GM21576 (cell line): ENCODE measurements at regions not wholly inside any gene's neighbourhood (a gene's known extent, or its start where the extent isn't known, plus 50 kb on each side); places are given as distances from the start of the nearest gene placed in this dataset.
A peak's percentile ranks its signal among the peaks of the same experiment; 100 is the strongest.
"Not testable (repeated sequence)": the region's sequence is repeated elsewhere in the genome, so short reads cannot be mapped to it uniquely, and the experiment has no call there.

Experiments used
- ATAC-seq: cut with Tn5 transposase; IDR thresholded peaks from one replicate; pipeline ENCODE4 v1.9.1; 2021; ENCODE audit warnings: mild to moderate bottlenecking, moderate library complexity; ENCODE audit not compliant: unreplicated experiment

- no peak for ATAC-seq
Observed at GRCh38 chr12:125303337-125303736, 238.1 kb downstream of the AACS start.

DNA sequence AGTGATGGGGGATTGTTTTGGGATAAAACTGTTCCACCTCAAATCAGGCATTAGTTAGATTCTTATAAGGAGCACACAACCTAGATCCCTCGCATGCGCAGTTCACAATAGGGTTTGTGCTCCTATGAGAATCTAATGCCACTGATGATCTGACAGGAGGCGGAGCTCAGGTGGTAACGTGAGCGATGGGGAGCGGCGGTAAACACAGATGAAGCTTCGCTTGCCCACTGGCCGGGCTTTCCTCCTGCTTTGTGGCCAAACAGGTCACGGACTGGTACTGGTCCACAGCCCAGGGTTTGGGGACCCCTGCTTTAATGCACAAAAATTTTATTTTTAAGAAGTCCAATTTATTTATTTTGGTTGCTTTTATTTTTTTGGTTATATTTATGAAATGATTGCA lies 238.8 kb downstream of the AACS start:
- no peak for ATAC-seq

DNA sequence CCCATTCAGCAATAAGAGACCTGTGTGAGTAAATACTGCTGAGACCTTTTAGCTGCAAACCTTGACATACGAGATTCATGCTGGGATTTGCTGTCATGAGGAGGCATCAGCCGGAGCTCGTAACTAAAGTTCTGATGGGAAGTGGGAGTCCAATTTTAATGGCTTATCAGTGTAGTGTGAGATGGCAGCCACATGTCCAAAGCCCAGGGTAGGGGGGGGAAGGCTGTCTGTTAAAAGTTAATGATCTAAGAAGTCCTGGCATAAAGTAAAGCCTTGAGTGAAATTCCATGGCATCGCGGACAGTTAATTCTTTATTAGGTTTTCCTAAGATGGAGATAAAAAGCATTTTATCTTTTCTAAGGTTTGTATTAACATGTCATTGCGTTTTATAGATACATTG lies 240.0 kb downstream of the AACS start:
- ATAC-seq: no peak

- ATAC-seq: no peak
Observed at GRCh38 chr12:125310461-125310860, 245.2 kb downstream of the AACS start.

GRCh38 chr12:125311050-125311449 lies 245.8 kb downstream of the AACS start:
- no peak for ATAC-seq

- no peak for ATAC-seq
Observed at GRCh38 chr12:125312471-125312870, 247.2 kb downstream of the AACS start.

DNA sequence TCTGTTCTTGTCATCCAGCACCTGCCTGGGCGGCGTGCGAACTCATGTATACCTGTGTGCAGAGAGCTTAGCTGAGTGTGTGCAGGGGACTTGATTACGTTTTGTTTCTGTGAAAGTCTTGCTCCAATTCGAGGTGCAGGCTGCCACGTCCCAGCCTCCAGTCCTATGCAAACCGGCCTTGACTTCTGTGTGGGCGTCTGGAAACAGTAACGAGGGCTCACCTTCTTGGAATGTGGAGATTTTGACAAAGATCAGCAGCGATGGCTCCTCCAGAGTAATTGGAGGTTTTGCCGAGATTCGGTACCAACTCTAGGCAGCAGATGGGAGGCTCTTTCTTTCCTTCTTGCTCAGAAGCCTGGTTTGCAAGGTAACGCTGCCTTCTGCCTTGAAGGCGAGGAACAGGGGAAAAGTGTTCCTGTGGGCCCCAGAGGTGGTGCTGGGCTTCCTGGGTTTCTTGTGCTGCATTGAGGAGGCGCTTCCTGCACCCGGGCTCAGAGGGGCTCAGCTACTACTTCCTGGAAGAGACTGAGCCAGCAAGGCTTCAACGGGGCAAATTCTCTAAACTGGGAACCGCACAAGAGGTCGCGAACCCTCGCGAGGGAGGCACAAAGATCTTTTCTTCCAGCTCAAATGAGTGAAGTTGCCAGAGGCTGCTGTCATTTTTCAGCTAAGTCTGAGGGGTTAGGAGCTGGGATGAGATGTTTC lies 249.0 kb downstream of the AACS start:
- ATAC-seq: no peak

DNA sequence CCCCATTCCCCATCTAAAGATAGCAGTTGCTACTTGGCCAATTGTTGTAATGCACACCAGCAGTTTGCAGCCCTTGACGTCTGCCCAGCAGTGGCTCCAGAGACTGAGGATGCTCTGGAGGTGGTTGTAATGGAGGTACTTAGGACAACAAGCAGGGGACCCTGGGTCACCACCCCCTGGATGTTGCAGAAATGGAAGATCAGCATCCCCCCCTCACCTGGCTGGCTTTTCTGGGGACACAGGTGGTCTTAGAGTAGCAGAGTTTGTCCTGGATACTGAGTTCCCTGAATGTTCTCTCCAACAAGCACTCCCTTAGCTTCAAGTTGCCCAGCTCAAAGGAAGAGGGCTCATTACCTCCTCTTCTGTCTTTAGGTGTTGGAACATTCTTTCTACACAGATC lies 250.5 kb downstream of the AACS start:
- ATAC-seq: no peak

GRCh38 chr12:125320177-125320576 lies 254.9 kb downstream of the AACS start:
- ATAC-seq: no peak

DNA sequence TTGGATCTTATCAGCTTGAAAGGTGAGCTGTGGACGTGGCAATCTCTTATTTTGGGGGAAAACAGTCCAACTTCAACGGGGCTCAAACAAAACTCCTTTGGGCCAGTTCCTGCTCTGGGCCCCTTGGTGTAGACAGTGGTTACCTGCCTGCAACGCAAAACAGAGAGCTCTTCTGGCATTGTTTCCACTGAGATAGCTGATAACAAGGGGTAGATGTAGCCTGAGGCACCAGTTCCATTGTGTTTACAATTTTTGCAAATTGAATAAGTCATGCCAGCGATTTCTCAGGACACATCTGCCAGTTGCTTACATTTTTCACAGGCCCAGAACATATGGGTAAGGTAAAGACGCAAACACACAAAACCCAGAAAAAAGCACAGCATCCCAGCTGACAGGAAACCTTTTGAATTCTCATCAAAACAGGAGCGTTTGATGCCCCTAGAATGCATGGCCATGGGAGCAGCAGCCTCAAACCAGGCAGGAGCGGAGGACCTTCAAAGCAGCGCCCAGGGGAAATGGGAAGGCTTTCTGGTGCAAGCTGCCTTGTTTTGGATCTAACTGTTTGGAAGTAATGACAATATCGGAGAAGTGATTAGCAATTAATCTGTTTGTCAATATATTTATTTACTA lies 259.7 kb downstream of the AACS start:
- ATAC-seq: no peak

- ATAC-seq: no peak
Observed at GRCh38 chr12:125329239-125330102, 264.2 kb downstream of the AACS start.

GRCh38 chr12:125330645-125331341 lies 265.6 kb downstream of the AACS start:
- peak; percentile 87 for ATAC-seq

DNA sequence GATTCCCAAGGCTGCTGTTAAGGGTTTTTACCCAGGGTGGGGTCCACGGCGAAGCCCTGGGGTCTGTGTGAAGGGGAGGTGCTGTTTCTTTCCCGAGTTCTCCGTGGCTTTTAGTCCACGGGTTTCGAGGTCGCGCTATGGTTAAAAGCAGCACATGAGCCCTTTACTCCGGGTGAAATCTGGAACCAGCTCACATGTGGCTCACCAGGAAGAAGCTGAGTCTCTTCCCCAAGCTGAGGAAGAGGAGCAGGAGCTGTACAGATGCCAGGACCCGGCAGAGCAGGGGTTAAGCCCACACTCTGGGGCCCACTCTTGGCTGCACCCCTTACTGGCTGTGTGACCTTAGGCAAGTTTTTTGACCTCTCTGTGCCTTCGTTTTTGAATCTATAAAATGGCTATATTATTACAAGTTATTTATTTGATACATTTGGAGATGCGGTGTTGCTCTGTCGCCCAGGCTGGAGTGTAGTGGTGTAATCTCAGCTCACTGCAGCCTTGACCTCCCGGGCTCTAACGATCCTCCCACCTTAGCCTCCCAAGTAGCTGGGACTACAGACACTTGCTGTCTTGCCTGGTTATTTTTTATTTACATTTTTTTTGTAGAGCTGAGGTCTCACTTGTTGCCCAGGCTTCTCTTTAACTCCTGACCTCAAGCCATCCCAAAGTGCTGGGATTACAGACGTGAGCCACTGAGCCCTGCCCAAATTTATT lies 266.3 kb downstream of the AACS start:
- ATAC-seq: no peak

GRCh38 chr12:125332900-125333299 lies 267.7 kb downstream of the AACS start:
- no peak for ATAC-seq

GRCh38 chr12:125336246-125336645 lies 271.0 kb downstream of the AACS start:
- ATAC-seq: no peak

- ATAC-seq: no peak
Observed at GRCh38 chr12:125340791-125341190, 275.6 kb downstream of the AACS start.

DNA sequence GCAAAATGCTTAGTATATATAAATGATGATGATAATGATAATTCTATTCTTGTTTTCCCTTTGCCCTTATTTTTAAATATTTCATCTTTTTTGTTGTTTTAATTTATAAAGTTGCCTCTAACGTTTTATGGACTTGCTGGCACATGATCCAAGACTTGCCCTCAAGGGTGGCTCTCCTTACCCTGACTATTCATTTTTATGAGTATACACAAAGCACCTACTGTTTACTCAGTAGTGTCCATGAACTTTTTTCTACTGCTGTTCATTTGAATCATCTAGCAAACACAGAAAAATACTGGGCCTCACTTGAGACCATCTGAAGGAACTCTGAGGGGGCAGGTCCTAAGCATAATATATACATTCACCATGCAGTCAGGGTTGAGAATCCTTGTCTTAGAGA lies 276.2 kb downstream of the AACS start:
- no peak for ATAC-seq

GRCh38 chr12:125343649-125344048 lies 278.4 kb downstream of the AACS start:
- ATAC-seq: no peak

GRCh38 chr12:125346362-125346761 lies 281.1 kb downstream of the AACS start:
- ATAC-seq: no peak

GRCh38 chr12:125351788-125352187 lies 286.6 kb downstream of the AACS start:
- ATAC-seq: no peak

- not testable (repeated sequence) for ATAC-seq
Observed at GRCh38 chr12:125353002-125353401, 287.8 kb downstream of the AACS start.
